NCI-H146 treated with DMSO at 0.1 percent for 48 hours (cell line): ENCODE measurements at regions not wholly inside any gene's neighbourhood (a gene's known extent, or its start where the extent isn't known, plus 50 kb on each side); places are given as distances from the start of the nearest gene placed in this dataset.
"Not testable (repeated sequence)": the region's sequence is repeated elsewhere in the genome, so short reads cannot be mapped to it uniquely, and the experiment has no call there.

ENCODE experiments used
- DNase-seq: peaks from one replicate; lab custom pipeline; 2025; ENCODE audit not compliant: unreplicated experiment; lab: John Stamatoyannopoulos, UW

- not testable (repeated sequence) for DNase-seq
Measured at GRCh38 chr5:58308384-58308783, 151.5 kb downstream of the PLK2 start.

GRCh38 chr5:58300346-58300895 lies 159.5 kb downstream of the PLK2 start:
- no peak for DNase-seq

GRCh38 chr5:58299256-58299655 lies 160.6 kb downstream of the PLK2 start:
- DNase-seq: no peak

- DNase-seq: no peak
Measured at GRCh38 chr5:58294598-58295305, 165.1 kb downstream of the PLK2 start.

GRCh38 chr5:58288275-58288674 lies 171.6 kb downstream of the PLK2 start:
- DNase-seq: not testable (repeated sequence)

- no peak for DNase-seq
Measured at GRCh38 chr5:58286741-58287140, 173.1 kb downstream of the PLK2 start.

- DNase-seq: no peak
Measured at GRCh38 chr5:58285900-58286299, 174.0 kb downstream of the PLK2 start.

- DNase-seq: no peak
Measured at GRCh38 chr5:58284886-58285285, 175.0 kb downstream of the PLK2 start.

GRCh38 chr5:58281189-58281588 lies 178.7 kb downstream of the PLK2 start:
- no peak for DNase-seq

- no peak for DNase-seq
Measured at GRCh38 chr5:58279259-58279658, 180.6 kb downstream of the PLK2 start.

- no peak for DNase-seq
Measured at GRCh38 chr5:58276431-58276830, 183.5 kb downstream of the PLK2 start.

GRCh38 chr5:58275516-58275915 lies 184.4 kb downstream of the PLK2 start:
- no peak for DNase-seq

GRCh38 chr5:58274191-58274590 lies 185.7 kb downstream of the PLK2 start:
- no peak for DNase-seq

GRCh38 chr5:58273711-58274110 lies 186.2 kb downstream of the PLK2 start:
- no peak for DNase-seq

GRCh38 chr5:58268268-58268667 lies 191.6 kb downstream of the PLK2 start:
- DNase-seq: no peak

GRCh38 chr5:58266402-58266801 lies 193.5 kb downstream of the PLK2 start:
- DNase-seq: no peak

- no peak for DNase-seq
Measured at GRCh38 chr5:58265246-58265930, 194.5 kb downstream of the PLK2 start.

GRCh38 chr5:58264276-58264675 lies 195.6 kb downstream of the PLK2 start:
- DNase-seq: no peak

GRCh38 chr5:58263296-58263695 lies 196.6 kb downstream of the PLK2 start:
- DNase-seq: no peak

- no peak for DNase-seq
Measured at GRCh38 chr5:58262226-58262625, 197.7 kb downstream of the PLK2 start.

GRCh38 chr5:58261605-58262004 lies 198.3 kb downstream of the PLK2 start:
- no peak for DNase-seq

- DNase-seq: no peak
Measured at GRCh38 chr5:58260243-58260642, 199.6 kb downstream of the PLK2 start.
